Transverse colon (tissue), 3 donors: ENCODE measurements at regions not wholly inside any gene's neighbourhood (a gene's known extent, or its start where the extent isn't known, plus 50 kb on each side); places are given as distances from the start of the nearest gene placed in this dataset.

Source experiments
- POLR2A ChIP-seq: fragments of 450-650 bp; IDR thresholded peaks from one replicate; pipeline ENCODE4 v1.6.1; 2016; ENCODE audit warnings: antibody characterized with exemption, mild to moderate bottlenecking, moderate library complexity
- TF ChIP-seq, protein P1 (sequence below), 5 experiments: fragments of 200-600 bp in 3 of 5; fragments of 450-650 bp in 2 of 5; sonication (generic) in 3 of 5; IDR thresholded peaks; 1 replicate in 2 of 5; 2 replicates in 3 of 5; pipeline ENCODE4 v1.5.1; 2016 to 2017; ENCODE audit warnings: antibody characterized with exemption in 5 of 5, inconsistent platforms in 3 of 5, mild to moderate bottlenecking in 2 of 5, moderate library complexity in 1 of 5

GRCh38 chr21:32918478-32919120, 107.1 kb upstream of the OLIG2 start:
- TF ChIP-seq, protein P1, sequence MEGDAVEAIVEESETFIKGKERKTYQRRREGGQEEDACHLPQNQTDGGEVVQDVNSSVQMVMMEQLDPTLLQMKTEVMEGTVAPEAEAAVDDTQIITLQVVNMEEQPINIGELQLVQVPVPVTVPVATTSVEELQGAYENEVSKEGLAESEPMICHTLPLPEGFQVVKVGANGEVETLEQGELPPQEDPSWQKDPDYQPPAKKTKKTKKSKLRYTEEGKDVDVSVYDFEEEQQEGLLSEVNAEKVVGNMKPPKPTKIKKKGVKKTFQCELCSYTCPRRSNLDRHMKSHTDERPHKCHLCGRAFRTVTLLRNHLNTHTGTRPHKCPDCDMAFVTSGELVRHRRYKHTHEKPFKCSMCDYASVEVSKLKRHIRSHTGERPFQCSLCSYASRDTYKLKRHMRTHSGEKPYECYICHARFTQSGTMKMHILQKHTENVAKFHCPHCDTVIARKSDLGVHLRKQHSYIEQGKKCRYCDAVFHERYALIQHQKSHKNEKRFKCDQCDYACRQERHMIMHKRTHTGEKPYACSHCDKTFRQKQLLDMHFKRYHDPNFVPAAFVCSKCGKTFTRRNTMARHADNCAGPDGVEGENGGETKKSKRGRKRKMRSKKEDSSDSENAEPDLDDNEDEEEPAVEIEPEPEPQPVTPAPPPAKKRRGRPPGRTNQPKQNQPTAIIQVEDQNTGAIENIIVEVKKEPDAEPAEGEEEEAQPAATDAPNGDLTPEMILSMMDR (IDR thresholded peaks at IDR 0.05), result no peak
- TF ChIP-seq POLR2A, result no peak
